Epithelial cell of proximal tubule (primary cell): ENCODE measurements at regions not wholly inside any gene's neighbourhood (a gene's known extent, or its start where the extent isn't known, plus 50 kb on each side); places are given as distances from the start of the nearest gene placed in this dataset.
"Not testable (repeated sequence)": the region's sequence is repeated elsewhere in the genome, so short reads cannot be mapped to it uniquely, and the experiment has no call there.

Experiments used
- DNase-seq: peaks from one replicate; pipeline ENCODE4 v3.0.0-alpha.2; 2011; ENCODE audit warnings: low read depth
- H3K4me3 ChIP-seq: 2 replicates; pipeline ENCODE4 v1.5.1; 2011; ENCODE audit warnings: low read depth, mild to moderate bottlenecking, low read length

DNA sequence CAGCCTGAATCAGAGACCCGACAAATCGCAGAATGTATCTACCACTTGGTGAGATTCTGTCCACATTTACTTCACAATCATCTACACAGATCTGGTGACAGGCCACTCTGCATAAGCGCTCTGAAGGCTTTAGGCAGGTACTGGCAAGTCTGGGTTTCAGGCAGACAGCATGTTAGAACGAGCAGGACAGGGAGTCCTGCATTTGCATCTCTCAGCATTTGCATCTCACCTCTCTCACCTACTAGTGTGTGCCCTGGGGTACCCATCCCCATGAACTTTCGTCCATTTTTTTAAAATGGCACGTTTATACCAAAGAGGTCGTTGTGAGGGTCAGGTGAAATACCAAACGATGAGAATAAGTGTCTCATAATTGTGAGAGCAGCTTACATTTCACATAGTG is 108.2 kb downstream of the SPATA31A1 start:
- H3K4me3 ChIP-seq, result peak overlapping the region; percentile 45
- DNase-seq, result not testable (repeated sequence)

DNA sequence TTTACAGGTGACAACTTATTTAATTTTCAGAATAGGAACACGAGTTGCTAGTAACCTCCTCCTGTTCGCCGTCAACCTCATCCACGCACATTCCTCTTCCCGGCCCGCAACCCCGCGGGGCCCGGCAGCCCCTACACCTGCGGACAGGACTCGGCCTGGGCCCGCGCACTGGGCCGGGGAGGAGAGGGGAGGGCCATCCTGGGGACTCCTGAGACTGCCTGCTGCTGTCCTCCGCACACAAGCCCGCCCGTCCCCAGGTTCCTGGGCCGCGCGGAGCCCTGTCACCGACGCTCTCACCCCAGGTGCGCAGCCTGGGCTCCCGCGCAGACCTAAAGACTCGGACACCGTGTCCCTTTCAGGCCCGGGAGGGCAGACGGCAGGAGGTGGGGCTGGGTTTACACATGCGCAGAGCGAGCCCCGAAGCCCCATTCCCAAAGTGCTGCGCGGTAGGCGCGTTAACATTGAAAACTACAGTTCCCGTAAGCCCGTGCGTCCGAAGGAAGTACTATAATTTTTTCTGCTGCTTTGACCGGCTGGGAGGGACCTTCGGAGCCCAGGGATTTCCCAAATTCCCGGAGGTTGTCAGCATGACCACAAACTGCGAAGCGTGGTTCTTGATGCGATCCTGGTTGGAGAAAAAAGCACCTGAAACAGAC is 108.8 kb downstream of the SPATA31A1 start:
- DNase-seq, result peak; percentile 64
- H3K4me3 ChIP-seq, result peak overlapping the region; percentile 45

DNA sequence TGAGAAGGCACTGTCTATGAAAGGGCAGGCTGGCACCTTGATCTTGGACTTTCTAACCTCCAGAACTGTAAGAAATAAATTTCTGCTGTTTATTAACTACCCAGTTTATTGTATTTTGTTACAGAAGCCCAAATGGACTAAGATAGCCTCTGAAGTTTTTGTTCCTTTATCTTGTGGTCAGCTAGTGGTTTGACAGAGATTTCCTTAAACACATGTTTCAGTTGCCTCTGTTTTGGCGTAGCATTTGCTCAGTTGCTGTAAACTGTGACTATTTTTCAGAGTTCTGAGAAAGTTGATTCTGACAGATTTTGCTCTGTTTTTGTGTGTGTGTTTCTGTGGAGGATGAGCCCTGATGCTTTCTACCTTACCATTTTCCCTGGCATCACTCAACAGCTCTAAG is 119.0 kb downstream of the SPATA31A1 start:
- H3K4me3 ChIP-seq, DNase-seq: not testable (repeated sequence)

DNA sequence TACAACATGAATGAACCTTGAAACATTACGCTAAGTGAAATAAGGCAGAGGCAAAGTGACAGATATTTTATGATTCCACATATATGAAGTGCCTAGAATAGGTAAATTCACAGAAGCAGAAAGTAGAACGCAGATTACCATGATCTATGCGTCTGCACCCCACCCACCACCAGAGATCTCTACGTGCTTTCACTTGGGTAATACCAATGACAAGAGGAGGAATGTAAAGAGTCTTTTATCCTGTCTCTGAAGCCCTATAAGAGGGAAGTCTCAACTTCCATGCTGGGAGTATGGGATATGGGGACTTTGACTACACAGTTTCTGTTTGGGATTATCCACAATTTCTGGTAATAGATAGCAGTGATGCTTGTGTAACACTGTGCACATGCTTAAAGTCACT is 127.6 kb downstream of the SPATA31A1 start:
- not testable (repeated sequence) for DNase-seq, H3K4me3 ChIP-seq

DNA sequence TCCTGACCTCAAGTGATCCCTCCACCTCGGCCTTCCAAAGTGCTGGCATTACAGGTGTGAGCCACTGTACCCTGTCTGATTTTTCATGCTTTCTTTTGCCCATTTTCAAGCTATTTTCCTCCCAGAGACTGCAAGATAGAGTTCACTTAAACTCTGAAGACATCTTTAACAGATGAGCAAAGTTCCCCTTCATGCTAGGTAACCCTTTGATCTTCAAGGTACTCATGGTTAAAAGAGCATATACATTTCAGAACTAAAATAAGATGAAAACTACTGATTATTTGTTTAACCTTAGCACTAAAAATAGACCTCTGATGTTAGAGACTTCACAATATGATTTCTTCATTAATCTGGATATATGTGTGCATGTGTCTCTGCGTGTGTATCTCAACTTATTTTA is 128.4 kb downstream of the SPATA31A1 start:
- not testable (repeated sequence) for H3K4me3 ChIP-seq, DNase-seq

DNA sequence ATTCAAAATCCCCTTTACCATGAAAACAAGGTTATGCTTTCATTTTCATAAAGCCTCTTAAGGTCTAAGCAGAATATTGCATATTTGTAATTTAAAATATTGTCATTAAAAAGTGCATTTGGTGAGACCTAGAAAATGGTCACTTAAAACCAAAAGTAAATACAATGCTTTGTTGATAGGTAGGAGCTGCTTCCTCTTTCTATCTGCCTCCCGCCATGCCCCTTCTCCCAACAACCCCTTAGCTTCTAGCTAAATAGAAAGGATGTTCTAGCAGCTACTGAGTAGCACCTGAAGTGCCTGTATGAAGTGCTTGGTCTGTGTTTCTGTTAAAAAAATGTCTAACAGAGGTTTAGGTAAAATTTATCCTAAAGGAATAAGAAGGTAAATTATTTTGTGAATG is 128.8 kb downstream of the SPATA31A1 start:
- DNase-seq, H3K4me3 ChIP-seq: not testable (repeated sequence)

DNA sequence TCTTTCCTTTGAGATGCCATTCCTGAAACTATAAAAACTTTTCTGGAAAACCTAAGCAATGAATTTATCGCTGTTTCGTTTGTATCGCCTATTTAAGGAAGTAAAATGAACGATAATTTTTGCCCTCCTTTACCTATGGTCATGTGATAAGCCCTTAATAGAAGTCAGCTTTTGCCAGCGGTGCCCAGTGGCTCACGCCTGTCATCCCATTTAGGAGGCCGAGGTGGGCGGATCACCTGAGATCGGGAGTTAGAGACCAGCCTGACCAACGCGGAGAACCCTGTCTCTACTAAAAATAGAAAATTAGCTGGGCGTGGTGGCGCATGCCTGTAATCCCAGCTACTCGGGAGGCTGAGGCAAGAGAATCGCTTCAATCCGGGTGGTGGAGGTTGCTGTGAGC is 132.0 kb downstream of the SPATA31A1 start:
- not testable (repeated sequence) for DNase-seq, H3K4me3 ChIP-seq

DNA sequence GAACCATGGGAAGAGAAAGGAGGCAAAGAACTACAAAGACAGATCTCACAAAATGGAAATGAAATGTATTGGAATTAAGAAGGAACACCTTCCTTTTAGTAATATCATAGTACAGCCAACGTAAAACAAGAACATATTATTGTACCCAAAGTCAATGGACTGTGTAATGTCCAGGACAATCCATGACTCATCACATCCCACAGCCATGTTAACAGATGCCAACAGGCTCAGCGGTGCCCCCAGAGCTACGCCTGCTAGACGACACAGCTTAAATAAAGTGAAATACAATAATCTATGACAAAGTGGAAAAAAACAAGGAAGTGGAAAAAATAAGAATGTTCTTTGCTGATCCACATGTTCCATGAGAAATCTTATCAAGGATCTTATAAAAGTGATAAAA is 140.8 kb downstream of the SPATA31A1 start:
- DNase-seq, H3K4me3 ChIP-seq: not testable (repeated sequence)

DNA sequence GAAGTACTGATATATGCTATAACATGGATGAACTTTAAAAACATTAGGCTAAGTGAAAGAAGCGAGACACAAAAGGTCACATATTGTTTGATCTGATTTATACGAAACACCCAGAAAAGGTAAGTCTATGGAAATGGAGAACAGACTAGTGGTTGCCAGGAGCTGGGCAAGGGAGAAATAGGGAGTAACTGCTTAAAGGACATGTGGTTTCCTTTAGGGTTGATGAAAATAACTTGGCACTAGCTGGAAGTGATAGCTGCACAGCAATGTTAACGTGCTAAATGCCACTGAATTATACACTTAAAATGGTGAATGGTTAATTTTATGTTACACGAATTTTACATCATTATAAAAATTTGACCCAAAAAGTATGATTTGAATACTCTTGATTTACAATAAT is 147.7 kb downstream of the SPATA31A1 start:
- H3K4me3 ChIP-seq, DNase-seq: not testable (repeated sequence)

DNA sequence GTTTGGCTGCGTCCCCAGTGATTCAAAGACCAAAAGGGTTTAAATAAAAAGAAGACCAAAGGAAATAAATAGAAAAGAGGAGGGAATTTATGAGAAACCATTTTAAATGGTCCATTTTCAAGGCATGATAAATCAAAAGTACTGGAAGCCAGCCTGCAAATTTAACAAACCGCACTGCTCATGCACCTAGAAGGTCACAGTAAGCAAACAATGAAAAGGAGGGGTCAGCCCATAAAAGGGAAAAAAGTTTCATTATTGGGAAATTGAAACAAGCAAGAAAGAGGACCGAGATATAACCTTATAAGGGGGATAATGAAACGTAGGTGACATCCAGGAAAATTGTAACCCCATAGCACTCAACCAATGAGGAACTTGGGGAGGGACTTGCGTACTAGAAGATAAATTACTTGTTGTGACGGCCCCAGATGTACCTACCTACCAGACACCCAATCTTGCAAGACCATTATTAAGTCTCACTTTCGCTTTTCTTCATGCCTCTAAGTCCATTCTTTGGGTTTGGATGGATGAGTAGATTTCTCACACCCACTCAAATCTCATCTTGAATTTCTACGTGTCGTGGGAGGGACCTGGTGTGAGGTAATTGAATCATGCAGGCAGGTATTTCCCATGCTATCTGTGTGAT is 172.0 kb downstream of the SPATA31A1 start:
- not testable (repeated sequence) for DNase-seq, H3K4me3 ChIP-seq

DNA sequence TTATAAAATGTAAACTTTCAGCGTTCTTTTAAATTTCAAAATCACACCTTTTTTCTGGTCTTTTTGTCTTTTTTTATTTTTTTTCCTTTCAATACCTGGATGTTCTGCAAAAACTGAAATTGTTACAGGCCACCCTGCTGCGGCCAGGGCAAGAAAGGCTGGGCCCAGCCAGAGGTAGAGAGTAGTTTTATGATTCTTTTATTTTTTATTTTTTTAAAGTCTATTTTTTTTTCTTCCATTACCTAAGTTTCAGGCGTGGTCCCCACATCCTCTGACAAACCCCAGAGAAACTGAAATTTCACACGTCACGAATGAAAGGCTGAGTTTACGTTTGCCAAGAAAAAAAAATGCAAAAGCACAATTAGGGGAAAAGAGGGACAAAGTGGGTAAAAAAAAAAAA is 177.1 kb downstream of the SPATA31A1 start:
- not testable (repeated sequence) for DNase-seq, H3K4me3 ChIP-seq

DNA sequence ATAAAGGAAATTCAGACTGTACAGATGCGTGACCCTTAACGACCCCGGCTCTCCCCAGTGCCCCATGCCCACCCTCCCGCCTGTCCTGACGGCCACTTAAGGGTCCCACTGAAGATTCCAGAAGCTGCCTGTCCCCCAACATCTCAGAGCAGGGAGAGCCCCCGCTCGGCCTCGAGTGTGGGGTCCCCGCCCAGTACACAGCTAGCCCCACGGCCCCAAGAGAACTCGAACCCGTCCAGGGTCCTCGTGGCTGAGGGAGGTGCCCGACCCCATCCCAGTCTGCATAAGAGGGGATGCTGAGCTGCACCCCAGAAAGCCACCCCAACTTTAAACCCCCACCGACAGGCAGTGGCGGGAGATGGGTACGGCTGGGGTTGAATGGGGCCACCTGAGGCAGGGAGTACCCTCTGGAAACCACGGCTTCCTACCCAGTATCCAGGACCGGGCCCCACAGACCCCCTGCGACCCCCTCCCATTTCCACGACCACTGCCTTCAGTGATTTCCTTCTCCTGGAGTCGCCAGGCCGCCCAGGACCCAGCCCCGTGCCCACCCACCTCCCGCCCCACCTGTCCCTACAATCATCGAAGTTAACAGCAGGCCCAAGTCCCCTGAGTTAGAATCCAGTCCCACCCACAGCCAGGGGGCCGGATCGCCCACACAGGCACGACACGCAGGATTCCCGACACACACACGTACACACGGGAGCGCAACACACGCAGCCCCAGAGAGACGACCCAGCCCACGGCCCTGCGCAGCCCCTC is 177.7 kb downstream of the SPATA31A1 start:
- H3K4me3 ChIP-seq, DNase-seq: not testable (repeated sequence)

DNA sequence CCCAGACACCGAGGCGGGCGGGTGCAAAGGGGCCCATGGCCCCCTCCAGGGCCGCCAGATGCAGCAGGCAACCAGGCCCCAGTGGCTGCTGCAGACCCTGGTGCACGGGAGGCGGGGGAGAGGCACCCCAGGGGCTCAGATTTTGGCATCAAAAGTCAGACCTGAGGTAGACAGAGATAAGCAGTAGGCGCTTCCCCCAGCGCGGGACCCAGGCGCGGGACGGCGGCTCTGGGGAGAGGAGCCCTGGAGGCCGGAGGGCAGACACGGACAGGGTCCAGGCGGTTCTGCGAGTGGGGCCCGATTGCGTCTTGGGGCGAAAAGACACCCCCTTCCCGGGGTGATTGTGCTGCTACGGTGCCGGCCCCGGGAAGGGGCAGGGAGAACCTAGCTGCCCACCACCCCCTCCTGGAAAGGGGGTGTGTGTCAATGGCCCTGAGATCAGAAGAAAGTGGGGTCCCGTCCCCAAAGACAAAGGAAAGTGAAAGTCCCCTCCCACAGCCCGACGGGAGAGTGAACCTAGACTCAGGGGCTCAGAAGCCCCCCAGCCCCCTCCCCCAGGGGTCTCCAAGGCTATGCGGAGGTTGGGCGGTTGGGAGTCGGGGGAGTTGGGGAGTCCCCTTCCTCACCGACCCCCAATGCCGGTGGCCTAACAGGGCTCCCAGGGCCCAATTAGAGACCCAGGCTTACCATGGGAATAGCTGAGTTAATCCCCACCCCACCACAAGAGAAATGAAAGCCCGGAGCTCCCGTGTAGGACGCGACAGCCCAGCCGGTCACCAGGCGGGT is 178.5 kb downstream of the SPATA31A1 start:
- DNase-seq, result not testable (repeated sequence)

DNA sequence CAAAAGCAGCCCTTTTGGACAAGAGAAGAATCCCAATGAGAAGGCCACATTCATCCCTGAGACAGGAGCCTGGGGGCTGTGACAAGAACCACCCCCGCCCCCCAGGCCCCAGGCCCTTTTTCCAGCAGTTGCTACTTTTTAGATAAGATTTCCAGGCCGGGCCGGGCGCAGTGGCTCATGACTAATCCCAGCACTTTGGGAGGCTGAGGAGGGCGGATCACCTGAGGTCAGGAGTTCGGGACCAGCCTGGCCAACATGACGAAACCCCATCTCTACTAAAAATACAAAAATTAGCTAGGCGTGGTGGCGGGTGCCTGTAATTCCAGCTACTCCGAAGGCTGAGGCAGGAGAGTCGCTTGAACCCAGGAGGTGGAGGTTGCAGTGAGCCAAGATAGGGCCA is 179.4 kb downstream of the SPATA31A1 start:
- H3K4me3 ChIP-seq, DNase-seq: not testable (repeated sequence)

More for the DNA sequence above, 178.5 kb downstream of the SPATA31A1 start:
- not testable (repeated sequence) for H3K4me3 ChIP-seq

DNA sequence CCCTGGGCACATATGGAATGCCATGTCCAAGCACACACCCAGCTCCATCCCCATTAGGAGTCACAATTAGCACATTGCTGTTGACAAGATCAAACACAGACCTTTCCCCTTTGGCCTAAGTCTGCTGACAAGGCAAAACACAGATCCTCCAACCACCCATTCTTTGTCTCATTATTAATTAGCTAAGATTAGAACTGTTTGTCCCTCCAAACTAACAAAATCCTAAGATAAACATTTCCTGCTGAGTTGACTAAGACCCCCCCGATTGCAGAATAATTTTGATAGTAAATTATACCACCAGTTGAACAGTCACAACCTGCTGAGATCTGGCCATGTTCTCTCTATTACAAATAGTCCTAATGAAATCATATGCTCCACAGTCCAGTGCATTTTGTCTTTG is 186.7 kb downstream of the SPATA31A1 start:
- DNase-seq, H3K4me3 ChIP-seq: not testable (repeated sequence)

DNA sequence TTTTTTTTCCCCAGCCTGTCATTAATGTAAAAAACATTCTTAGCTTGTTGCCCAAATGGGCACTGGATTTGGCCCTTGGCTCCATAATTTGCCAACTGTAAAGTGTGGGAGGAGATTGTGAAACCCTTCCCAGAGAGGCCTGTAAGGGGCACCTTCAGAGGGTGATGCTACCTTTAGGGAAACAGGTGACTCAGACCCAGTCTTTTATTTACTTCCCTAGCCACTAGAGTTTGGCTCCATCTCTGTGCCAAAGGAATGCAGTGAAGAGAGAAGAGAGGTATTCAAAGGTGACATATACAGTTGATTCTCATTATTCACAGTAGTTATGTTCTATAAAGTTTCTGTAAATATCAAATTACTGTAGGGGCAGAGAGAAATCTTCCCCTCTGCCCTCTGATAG is 189.6 kb downstream of the SPATA31A1 start:
- not testable (repeated sequence) for H3K4me3 ChIP-seq, DNase-seq

DNA sequence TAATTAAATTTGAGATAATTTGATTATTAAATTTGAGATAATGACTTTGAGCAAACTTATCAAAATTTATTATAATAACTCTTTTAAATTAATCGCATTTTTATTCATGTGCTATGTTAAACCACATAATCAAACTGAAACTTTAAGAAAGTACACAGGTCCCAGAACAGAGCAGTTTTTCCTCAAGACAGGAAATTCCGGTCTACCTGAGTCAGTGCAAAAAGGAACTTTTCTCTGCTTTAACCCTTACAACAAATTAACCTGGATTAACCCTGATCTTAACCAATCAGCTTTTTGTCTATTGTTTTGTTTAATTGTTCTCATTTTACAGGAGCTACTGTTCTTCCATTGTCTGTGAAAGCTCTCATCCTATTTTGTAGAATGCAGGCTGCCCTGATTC is 195.1 kb downstream of the SPATA31A1 start:
- H3K4me3 ChIP-seq, DNase-seq: not testable (repeated sequence)

DNA sequence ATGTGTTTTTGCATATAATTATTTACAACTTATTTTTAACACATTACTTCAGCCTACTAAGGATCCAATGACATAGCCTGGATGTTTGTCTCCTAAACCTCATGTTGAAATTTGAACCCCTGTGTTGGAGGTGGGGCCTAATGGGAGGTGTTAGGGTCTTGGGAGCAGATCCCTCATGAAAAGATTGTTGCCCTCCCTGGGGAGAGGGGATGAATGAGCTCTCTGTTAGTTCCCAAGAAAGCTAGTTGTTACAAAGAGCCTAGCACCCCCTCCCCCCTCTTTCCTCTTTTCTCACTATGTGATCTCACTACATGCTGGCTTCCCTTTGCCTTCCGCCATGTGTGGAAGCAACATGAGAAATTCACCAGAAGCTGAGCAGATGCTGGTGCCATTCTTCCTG is 196.1 kb downstream of the SPATA31A1 start:
- DNase-seq, H3K4me3 ChIP-seq: not testable (repeated sequence)

DNA sequence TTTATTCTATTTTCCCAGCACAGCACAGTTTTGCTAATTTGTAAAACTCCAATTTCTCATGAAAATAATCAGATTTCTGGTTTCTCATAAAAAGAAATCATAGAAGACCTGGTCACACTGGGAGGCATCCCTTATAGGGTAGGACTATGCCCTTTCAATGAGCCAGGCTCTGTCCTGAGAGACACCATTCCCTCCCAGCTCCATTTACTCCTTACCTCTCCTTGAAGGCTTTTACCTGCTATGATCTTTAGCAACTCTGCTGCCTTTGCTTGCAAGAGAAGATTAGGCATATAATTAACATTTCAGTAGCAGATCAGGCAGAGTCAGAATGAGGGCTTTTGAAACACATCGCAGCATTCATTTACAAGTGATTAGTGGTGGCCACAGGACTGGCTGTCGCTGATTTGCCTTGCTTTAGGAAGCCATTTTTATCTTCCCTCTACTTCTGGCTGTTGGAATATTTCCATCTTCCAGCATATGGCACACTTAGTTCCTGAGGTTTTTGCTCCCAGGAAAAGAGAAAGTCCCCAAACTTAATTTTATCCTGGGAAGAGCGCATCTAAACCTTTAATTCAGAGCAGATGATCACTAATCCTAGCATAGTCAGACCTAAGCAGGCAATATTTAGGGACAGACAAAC is 196.9 kb downstream of the SPATA31A1 start:
- H3K4me3 ChIP-seq, result not testable (repeated sequence)

More for the DNA sequence above, 196.9 kb downstream of the SPATA31A1 start:
- DNase-seq, result not testable (repeated sequence)
